Epithelial cell of proximal tubule (primary cell): ENCODE measurements at regions not wholly inside any gene's neighbourhood (a gene's known extent, or its start where the extent isn't known, plus 50 kb on each side); places are given as distances from the start of the nearest gene placed in this dataset.

Experiments used
- DNase-seq: peaks from one replicate; pipeline ENCODE4 v3.0.0-alpha.2; 2011; ENCODE audit warnings: low read depth
- H3K4me3 ChIP-seq: 2 replicates; pipeline ENCODE4 v1.5.1; 2011; ENCODE audit warnings: low read depth, mild to moderate bottlenecking, low read length
- TF ChIP-seq, protein P1 (sequence below): conservative IDR thresholded peaks from 2 replicates; pipeline ENCODE4 v1.5.1; 2012; ENCODE audit warnings: low read depth, mild to moderate bottlenecking, low read length

- TF ChIP-seq, protein P1, sequence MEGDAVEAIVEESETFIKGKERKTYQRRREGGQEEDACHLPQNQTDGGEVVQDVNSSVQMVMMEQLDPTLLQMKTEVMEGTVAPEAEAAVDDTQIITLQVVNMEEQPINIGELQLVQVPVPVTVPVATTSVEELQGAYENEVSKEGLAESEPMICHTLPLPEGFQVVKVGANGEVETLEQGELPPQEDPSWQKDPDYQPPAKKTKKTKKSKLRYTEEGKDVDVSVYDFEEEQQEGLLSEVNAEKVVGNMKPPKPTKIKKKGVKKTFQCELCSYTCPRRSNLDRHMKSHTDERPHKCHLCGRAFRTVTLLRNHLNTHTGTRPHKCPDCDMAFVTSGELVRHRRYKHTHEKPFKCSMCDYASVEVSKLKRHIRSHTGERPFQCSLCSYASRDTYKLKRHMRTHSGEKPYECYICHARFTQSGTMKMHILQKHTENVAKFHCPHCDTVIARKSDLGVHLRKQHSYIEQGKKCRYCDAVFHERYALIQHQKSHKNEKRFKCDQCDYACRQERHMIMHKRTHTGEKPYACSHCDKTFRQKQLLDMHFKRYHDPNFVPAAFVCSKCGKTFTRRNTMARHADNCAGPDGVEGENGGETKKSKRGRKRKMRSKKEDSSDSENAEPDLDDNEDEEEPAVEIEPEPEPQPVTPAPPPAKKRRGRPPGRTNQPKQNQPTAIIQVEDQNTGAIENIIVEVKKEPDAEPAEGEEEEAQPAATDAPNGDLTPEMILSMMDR = no peak
- DNase-seq = no peak
- no peak overlapping the region for H3K4me3 ChIP-seq
These were observed 346.8 kb downstream of the STK39 start for GRCh38 chr2:167900435-167901114.

- TF ChIP-seq, protein P1 = no peak
- no peak for DNase-seq
These were observed 349.1 kb downstream of the STK39 start for GRCh38 chr2:167898340-167898739.

DNA sequence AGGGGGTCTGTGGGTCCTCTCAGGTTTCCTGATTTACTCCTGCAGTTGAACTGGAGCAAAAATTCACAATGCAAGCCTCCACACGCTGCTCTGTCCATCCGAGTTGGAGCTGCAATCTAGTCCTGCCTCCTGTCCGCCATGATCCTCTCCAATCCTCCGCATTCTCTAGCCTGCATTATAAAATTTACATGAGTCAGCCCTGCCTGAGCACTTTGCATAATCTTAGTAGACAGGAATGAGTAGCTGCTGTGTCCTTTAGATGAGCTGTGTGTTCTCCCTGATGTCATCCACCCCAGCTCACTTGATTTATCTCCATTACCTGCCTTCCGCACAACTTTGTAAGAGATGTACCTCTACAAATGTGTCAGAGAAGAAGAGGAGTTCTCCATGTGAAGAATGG, 355.6 kb downstream of the STK39 start:
- no peak overlapping the region for H3K4me3 ChIP-seq
- TF ChIP-seq, protein P1 = no peak
- no peak for DNase-seq

More at GRCh38 chr2:167898340-167898739, 349.1 kb downstream of the STK39 start:
- no peak overlapping the region for H3K4me3 ChIP-seq

DNA sequence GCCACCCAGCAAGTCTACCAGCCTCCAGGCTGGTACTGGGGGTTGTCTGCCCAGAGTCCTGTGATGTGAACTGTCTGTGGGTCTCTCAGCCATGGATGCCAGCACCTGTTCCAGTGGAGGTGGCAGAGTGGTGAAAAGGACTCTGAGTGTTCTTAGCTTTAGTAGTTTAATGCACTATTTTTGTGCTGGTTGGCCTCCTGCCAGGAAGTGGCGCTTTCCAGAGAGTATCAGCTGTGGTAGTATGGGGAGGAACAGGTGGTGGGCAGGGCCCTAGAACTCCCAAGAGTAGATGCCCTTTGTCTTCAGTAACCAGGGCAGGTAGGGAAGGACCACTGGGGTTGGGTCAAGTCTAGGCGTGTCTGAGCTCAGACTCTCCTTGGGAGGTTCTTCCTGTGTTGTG, 356.7 kb downstream of the STK39 start:
- DNase-seq = no peak
- TF ChIP-seq, protein P1 = no peak
- H3K4me3 ChIP-seq = no peak overlapping the region

DNA sequence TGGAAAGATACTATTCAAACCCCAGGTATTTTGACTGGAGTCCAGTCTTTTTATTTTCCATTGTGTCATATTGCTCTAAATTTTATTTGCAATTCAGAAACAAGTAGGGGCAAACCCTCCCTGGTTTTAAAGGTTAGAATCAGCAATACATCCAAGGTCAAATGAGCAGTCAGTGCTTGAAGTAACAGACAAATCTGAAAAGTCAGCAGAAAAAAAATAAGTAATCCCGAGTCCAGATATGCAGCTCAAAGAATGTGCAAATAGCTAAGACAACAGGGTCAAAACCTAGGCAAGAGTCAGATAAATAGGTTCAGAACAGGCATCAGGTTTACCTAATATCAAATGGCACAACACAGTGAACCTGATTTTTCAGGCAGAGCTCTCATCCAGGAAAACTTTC, 367.0 kb downstream of the STK39 start:
- H3K4me3 ChIP-seq = no peak overlapping the region
- TF ChIP-seq, protein P1 = no peak
- no peak for DNase-seq

GRCh38 chr2:167875529-167875928, 371.9 kb downstream of the STK39 start:
- H3K4me3 ChIP-seq = no peak overlapping the region
- TF ChIP-seq, protein P1 = no peak
- DNase-seq = no peak

- TF ChIP-seq, protein P1 = no peak
- H3K4me3 ChIP-seq = no peak overlapping the region
- no peak for DNase-seq
These were observed 372.6 kb downstream of the STK39 start for GRCh38 chr2:167874812-167875211.
